ENCODE measurements at regions not wholly inside any gene's neighbourhood (a gene's known extent, or its start where the extent isn't known, plus 50 kb on each side); places are given as distances from the start of the nearest gene placed in this dataset.

- no peak for ATAC-seq
- Histone ChIP-seq H3K4me3 (no peak overlapping the region), H3K9me3 (no peaks in the 10 kb centered on the region), H3K27ac (no peak overlapping the region), H3K4me1 (no peaks in the 10 kb centered on the region), H3K36me3 (no peaks in the 10 kb centered on the region), H3K27me3 (no peaks in the 10 kb centered on the region)
- intact Hi-C loops (cut with DNase I; ENCODE audit: low total_unique reads) (no loop called here), in situ Hi-C loops (cut with MboI; ENCODE audit: low sequenced_read_pairs in 4 of 4) (no loop called here)
- DNase-seq = no peak
- TF ChIP-seq POLR2A (IDR thresholded peaks at IDR 0.05) = no peak
Observed at GRCh38 chr7:126215785-126216184, 1037.0 kb downstream of the GRM8 start.

GRCh38 chr7:126213876-126214275 lies 1038.9 kb downstream of the GRM8 start:
- in situ Hi-C loops (cut with MboI; ENCODE audit: low sequenced_read_pairs in 4 of 4) (no loop called here), intact Hi-C loops (cut with DNase I; ENCODE audit: low total_unique reads) (no loop called here)
- no peaks in the 10 kb centered on the region for H3K27me3 ChIP-seq
- TF ChIP-seq CTCF (IDR thresholded peaks at IDR 0.05 in 4 of 5, conservative IDR thresholded peaks at IDR 0.05 in 1 of 5) (no peak), POLR2A (IDR thresholded peaks at IDR 0.05) (no peak)
- H3K27ac ChIP-seq = no peak overlapping the region
- H3K4me3 ChIP-seq = no peak overlapping the region
- no peaks in the 10 kb centered on the region for H3K4me1 ChIP-seq
- no peak for DNase-seq
- H3K9me3 ChIP-seq = no peaks in the 10 kb centered on the region
- no peak for ATAC-seq
- H3K36me3 ChIP-seq = no peaks in the 10 kb centered on the region

- Histone ChIP-seq H3K36me3 (no peaks in the 10 kb centered on the region), H3K27me3 (no peaks in the 10 kb centered on the region), H3K4me1 (no peaks in the 10 kb centered on the region), H3K4me3 (no peak overlapping the region), H3K27ac (no peak overlapping the region), H3K9me3 (no peaks in the 10 kb centered on the region)
- DNase-seq (no peak), ATAC-seq (no peak)
- intact Hi-C loops (cut with DNase I; ENCODE audit: low total_unique reads) = no loop called here
- in situ Hi-C loops (cut with MboI; ENCODE audit: low sequenced_read_pairs in 4 of 4) = no loop called here
- no peak for TF ChIP-seq CTCF (IDR thresholded peaks at IDR 0.05 in 4 of 5, conservative IDR thresholded peaks at IDR 0.05 in 1 of 5)
Observed at GRCh38 chr7:126211875-126212274, 1040.9 kb downstream of the GRM8 start.

GRCh38 chr7:126210707-126211106 lies 1042.0 kb downstream of the GRM8 start:
- Histone ChIP-seq H3K27ac (no peak overlapping the region), H3K4me1 (no peaks in the 10 kb centered on the region), H3K4me3 (no peak overlapping the region), H3K27me3 (no peaks in the 10 kb centered on the region), H3K36me3 (no peaks in the 10 kb centered on the region), H3K9me3 (no peaks in the 10 kb centered on the region)
- intact Hi-C loops (cut with DNase I; ENCODE audit: low total_unique reads) = no loop called here
- DNase-seq (no peak), ATAC-seq (no peak)
- in situ Hi-C loops (cut with MboI; ENCODE audit: low sequenced_read_pairs in 4 of 4) = no loop called here
- TF ChIP-seq CTCF (IDR thresholded peaks at IDR 0.05 in 4 of 5, conservative IDR thresholded peaks at IDR 0.05 in 1 of 5) (no peak), POLR2A (IDR thresholded peaks at IDR 0.05) (no peak)

- Histone ChIP-seq H3K27me3 (no peaks in the 10 kb centered on the region), H3K27ac (no peak overlapping the region), H3K36me3 (no peaks in the 10 kb centered on the region), H3K9me3 (no peaks in the 10 kb centered on the region), H3K4me3 (no peak overlapping the region), H3K4me1 (no peaks in the 10 kb centered on the region)
- ATAC-seq (no peak), DNase-seq (no peak)
- in situ Hi-C loops (cut with MboI; ENCODE audit: low sequenced_read_pairs in 4 of 4) = no loop called here
- intact Hi-C loops (cut with DNase I; ENCODE audit: low total_unique reads) = no loop called here
- TF ChIP-seq POLR2A (IDR thresholded peaks at IDR 0.05) (no peak), CTCF (IDR thresholded peaks at IDR 0.05 in 4 of 5, conservative IDR thresholded peaks at IDR 0.05 in 1 of 5) (no peak)
Observed at GRCh38 chr7:126203185-126203584, 1049.6 kb downstream of the GRM8 start.

All from gastrocnemius medialis (tissue), 4 donors.